HG03457 (cell line): ENCODE measurements at regions not wholly inside any gene's neighbourhood (a gene's known extent, or its start where the extent isn't known, plus 50 kb on each side); places are given as distances from the start of the nearest gene placed in this dataset.
"Not testable (repeated sequence)": the region's sequence is repeated elsewhere in the genome, so short reads cannot be mapped to it uniquely, and the experiment has no call there.

Experiments
- ATAC-seq: cut with Tn5 transposase; IDR thresholded peaks from one replicate; pipeline ENCODE4 v1.9.1; 2021; ENCODE audit warnings: moderate number of reproducible peaks; ENCODE audit not compliant: unreplicated experiment

DNA sequence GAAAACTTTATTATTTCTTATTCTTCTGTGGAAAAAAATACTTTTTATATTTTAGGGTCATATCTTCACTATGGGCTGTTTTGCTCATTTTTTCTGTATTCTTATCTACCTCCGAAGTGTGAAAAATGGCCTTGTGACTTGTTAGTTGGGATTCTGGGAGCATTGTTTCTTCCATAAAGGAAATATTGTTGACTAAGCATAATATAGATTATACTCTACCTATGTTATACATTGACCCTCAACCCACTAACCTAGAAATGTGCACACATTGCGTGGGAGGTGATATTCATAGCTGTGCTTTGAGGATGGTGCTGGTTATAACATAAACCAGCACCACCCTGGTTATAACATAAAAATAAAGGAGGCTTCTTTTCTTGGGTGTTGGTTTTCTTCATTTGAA is 259.2 kb upstream of the AADAT start:
- ATAC-seq = no peak

DNA sequence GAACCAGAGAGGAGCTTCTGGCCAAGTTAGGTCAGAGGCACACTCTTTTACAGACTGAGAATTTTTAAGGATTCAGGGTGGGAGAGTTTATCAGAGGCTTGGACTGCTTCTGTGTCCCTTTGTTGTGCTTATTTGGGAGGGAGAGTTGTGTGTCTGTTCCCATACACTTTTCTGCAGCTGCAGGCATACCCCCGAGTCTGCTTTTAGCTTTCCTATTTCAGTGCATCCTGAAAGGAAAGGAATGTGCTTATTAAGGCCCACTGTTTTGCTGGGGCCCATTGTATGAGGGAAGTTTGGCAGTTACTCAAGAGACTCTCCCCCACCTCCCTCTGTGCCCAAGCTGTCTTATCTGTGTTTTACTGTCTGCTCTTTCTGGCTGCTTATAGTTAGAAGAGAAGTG is 257.4 kb upstream of the AADAT start:
- not testable (repeated sequence) for ATAC-seq

DNA sequence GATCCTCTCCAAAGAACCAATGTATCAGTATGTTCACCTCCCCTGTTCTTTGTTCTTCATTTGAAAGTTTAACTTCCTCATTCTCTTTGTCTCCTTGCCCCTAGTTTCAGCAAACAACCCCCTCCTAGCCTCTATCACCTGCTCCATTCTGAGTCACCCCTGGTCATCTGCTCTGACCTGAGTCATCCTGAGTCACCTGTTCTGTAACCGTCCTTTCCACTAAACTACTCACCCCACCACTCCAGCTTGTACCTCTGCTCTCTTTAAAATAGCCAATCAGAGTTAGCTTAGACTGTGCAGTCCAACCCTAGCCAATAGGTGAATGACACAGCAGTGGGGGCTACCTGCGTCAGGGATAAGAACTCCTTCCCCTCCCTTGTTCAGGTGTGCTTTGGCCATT is 249.8 kb upstream of the AADAT start:
- no peak for ATAC-seq

DNA sequence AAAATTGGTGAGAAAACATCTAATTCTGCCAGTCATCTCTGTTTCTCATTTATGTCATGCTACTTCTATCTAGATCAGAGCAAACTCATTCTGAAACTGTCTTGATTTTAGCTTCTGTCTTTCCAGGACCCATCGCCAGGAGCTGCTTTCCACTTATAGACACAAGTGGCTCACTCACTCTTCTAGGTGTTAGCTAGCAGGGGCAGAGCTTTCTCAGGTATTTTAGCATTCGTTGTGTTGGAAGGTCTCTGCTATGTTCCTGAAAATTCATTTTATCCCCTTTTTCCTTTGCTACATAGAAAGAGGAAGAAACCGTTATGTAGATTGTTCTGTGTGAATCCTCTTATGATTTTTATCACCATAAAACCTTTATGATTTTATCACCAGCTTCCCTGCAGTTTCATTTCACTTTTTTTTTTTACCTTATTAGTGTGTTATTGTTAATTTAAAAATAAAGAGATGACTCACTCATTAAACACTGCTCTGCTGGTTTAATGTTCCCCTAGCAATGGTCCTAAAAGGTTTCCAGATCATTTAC is 246.6 kb upstream of the AADAT start:
- peak; percentile 91 for ATAC-seq

DNA sequence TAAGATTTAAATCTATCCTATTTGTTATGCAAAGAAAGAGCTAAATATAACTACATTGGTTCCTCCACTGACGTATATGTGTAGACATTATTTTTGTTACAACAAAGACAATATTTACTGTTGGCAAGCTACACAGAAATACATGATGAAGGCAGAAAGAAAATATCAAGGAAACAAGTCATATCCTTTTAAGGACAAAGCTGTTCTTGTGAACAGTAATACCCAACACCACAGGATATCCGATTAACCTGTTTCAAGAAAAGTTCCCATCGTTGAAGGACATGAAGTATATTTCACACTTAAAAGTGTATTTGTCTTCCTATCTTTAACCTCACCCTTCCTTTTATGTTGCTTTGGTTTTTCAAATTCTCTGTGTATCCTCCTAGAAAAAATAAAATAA is 235.8 kb upstream of the AADAT start:
- ATAC-seq = no peak

DNA sequence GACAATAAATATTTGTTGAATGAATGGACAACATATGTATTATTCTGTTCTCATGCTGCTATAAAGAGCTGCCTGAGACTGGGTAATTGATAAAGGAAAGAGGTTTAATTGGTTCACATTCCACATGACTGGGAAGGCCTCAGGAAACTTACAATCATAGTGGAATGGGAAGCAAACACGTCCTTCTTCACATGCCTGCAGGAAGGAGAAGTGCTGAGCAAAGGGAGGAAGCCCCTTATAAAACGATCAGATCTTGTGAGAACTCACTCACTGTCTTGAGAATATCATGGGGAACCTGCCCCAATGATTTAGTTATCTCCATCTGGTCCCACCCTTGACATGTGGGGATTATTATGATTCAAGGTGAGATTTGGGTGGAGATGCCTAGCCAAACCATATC is 233.9 kb upstream of the AADAT start:
- ATAC-seq = no peak

GRCh38 chr4:170307182-170307581 is 217.4 kb upstream of the AADAT start:
- no peak for ATAC-seq

- no peak for ATAC-seq
Observed at GRCh38 chr4:170306208-170306607, 216.5 kb upstream of the AADAT start.

- ATAC-seq = no peak
Observed at GRCh38 chr4:170305627-170306026, 215.9 kb upstream of the AADAT start.

DNA sequence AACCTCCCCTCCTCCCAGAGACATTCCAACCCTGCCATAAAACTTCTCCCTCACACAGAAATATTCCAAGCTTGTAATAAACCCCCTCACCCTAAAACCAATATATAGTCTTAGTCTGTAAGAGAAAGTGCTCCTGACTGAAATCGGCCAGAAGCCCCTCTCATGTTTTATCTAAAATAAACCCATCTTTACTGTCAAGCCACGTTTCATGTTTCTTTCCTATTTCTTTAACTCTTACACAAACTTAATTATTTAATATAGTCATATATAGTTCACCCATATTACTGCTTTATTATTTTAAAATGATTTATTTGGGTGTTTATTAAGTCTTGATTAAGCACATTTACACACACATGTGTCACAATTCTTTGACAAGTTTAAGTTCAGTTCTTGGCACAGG is 191.3 kb upstream of the AADAT start:
- ATAC-seq = no peak

GRCh38 chr4:170278460-170278859 is 188.7 kb upstream of the AADAT start:
- ATAC-seq = no peak

GRCh38 chr4:170274616-170275015 is 184.9 kb upstream of the AADAT start:
- no peak for ATAC-seq

- ATAC-seq = no peak
Observed at GRCh38 chr4:170272959-170273358, 183.2 kb upstream of the AADAT start.

DNA sequence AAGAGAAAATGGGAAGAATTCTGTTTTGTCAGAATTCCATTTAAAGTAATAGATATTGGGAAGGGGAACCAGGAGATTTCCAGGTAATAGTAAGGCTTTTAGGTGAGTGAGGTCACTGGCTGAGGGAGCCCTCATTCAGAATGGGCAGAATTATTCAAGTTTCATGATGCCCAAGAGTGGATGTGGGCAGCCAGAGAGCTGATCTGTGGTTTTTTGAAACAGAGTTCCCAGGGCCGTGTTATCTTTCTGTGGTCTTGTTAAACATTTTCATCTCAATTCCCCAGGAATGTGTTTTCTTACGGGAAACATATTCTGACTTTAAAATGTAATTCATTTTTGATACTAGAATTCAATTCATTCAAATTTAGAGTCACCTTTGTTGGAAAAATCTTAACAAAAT is 182.0 kb upstream of the AADAT start:
- no peak for ATAC-seq

- ATAC-seq = no peak
Observed at GRCh38 chr4:170270628-170271027, 180.9 kb upstream of the AADAT start.

- ATAC-seq = no peak
Observed at GRCh38 chr4:170269950-170270349, 180.2 kb upstream of the AADAT start.

DNA sequence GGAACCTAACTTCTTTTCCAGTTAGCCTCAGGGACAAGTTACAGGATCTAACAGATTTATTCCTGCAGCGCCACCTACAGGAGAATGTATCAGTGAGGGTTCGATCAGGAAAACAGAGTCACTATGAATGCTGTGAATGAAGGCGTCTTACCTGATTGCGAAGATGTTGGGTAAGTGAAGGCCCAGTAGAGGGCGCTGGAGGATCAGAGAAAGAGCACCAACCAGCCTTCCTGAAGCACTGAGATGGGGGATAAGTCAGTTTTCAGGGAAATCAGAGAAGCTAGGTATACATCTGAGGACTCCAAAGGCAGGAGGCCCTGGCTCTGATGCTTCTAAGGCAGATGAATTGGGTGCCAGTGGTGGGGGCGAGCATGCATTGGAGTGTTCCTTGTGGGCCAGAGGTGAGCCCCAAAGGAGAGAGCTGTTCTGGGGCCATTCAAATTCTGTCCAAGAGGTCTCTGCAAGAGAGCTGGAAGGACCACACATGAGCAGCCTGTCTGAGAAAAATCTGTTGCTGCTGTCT is 169.9 kb upstream of the AADAT start:
- ATAC-seq = peak; percentile 99

DNA sequence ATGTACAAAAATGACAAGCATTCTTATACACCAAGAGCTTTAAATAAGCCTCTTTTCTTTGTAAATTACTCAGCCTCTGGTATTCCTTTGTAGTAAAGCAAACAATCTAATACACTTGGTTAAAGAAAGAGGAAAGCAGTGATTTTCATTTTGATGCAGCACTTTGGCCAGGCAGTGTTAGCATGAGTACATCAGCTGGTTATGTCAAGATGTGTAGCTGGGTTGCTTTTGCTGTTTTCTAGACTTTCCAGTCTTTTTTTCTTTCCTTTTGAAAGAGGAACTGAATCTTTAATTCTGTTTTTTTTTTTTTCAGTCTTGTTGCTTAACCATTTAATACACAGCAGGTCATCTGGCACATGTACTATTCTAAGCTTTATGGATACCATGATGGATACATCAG is 167.1 kb upstream of the AADAT start:
- no peak for ATAC-seq

DNA sequence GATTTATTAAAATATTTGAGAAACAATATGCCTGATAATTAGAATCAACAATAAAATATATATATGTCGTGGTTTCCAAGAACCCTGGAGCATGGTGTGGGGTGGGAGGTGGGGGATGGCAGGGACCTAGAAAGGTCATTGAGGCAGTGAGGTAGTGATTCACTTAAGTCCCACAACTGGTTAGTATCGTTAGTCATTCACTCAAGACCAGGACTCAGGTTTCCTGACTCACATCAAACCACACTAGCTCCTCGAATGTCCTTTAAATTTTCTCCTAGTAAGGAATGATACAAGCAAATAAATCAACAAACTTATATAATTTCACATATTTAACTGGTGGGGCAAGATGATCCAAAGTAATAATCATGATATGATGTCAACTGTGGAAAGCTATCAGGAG is 158.8 kb upstream of the AADAT start:
- no peak for ATAC-seq

- no peak for ATAC-seq
Observed at GRCh38 chr4:170248029-170248428, 158.3 kb upstream of the AADAT start.

DNA sequence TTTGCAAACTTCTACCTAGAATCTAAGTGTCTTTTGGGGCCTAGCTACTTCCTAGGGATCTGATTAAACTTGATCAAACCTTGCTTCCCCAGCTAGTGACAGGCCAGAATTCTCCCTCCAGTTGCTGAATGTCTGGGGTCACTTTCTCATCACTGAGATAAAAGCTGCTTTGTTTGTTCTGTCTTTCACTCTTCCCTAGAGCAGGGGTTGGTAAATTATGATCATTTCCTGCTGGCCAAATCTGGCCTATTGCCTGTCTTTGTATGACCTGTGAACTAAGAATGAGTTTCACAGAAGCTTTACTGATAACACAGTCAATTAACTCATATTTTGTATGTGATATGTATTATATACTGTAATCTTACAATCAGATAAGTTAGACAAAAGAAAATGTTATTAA is 157.8 kb upstream of the AADAT start:
- no peak for ATAC-seq

DNA sequence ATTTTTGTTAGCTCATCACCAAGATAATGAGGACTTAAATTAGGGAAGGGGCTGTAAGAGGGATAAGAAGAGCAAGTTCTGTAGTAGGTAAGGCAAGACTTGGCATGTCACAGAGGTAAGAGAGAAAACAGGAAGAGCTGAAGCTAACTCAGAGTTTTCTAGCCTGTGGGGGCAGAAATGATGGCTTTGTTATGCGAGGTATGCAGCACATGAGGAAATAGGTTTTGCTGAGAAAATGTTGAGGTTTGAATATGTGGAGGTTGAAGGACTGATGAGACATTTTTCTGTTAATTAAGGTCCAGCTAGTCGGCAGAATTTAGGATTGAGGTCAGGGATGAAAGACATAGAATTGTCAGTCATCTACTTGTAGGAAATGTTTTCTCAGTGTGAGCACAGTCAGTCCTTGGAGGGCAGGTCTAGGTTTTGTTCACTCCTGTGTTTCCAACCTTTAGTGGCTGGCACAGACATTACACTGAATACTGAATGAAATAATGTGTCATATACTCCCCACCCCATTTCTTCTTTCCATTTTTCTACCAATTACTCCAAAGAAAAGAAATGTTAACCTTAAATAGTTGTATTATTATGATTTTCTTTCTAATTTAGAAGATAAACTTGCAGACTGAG is 154.0 kb upstream of the AADAT start:
- ATAC-seq = no peak

GRCh38 chr4:170242471-170242870 is 152.7 kb upstream of the AADAT start:
- no peak for ATAC-seq
